Ovary (tissue), 7 donors: ENCODE measurements at regions not wholly inside any gene's neighbourhood (a gene's known extent, or its start where the extent isn't known, plus 50 kb on each side); places are given as distances from the start of the nearest gene placed in this dataset.

Experiments
- DNase-seq, 5 donors: peaks; one replicate each; pipeline ENCODE4 v3.0.0-alpha.2; 2019 to 2020
- H3K27ac ChIP-seq, 2 donors: fragments of 200-600 bp; one replicate each; pipeline versions ENCODE4 v1.5.1 to v1.8.0; 2019 to 2022
- H3K27me3 ChIP-seq: fragments of 200-600 bp; one replicate; pipeline ENCODE4 v1.8.0; 2022
- H3K36me3 ChIP-seq: fragments of 200-600 bp; sonication (generic); one replicate; pipeline ENCODE4 v1.5.1; 2019
- H3K4me1 ChIP-seq: one replicate; pipeline ENCODE4 v1.8.1; 2013; ENCODE audit warnings: mild to moderate bottlenecking, moderate library complexity; ENCODE audit not compliant: insufficient read depth
- H3K4me3 ChIP-seq: fragments of 200-600 bp; sonication (generic); one replicate; pipeline ENCODE4 v1.5.1; 2017
- H3K9me3 ChIP-seq, 2 donors: fragments of 200-600 bp in 1 of 2; sonication (generic) in 1 of 2; one replicate each; pipeline versions ENCODE4 v1.5.1 to v1.8.1; 2013 to 2019; ENCODE audit warnings: mild to moderate bottlenecking in 1 of 2, moderate library complexity in 1 of 2
- EP300 ChIP-seq: sonication (generic); formaldehyde crosslinking; IDR thresholded peaks from one replicate; pipeline ENCODE4 v1.6.1; 2017; ENCODE audit warnings: antibody characterized with exemption
- POLR2A ChIP-seq: fragments of 450-650 bp; IDR thresholded peaks from one replicate; pipeline ENCODE4 v1.6.1; 2017; ENCODE audit warnings: antibody characterized with exemption, mild to moderate bottlenecking, moderate library complexity
- WGBS, 3 donors: extraction: QIAGEN DNeasy Blood & Tissue Kit in 1 of 3; methylation state at CpG; one replicate each; pipeline versions ENCODE4 v1.1.5 to v1.1.7; 2013 to 2017; 5-methylcytosine and 5-hydroxymethylcytosine counted together
- intact Hi-C, 4 donors: fragments of 100-400 bp; cut with DNase I; formaldehyde crosslinking; loops; one replicate each; pipeline versions ENCODE4 v1.11.0 to v1.15.1; 2022 to 2023
- TF ChIP-seq, protein P1 (sequence below), 3 donors: fragments of 450-650 bp in 2 of 3; fragments of 200-600 bp in 1 of 3; IDR thresholded peaks; one replicate each; pipeline versions ENCODE4 v1.5.1 to v1.8.0; 2016 to 2022; ENCODE audit warnings: antibody characterized with exemption in 3 of 3, mild to moderate bottlenecking in 1 of 3
- donor health status: DM: no; HTN: no; CAD: no; lungs with moderate emphysema.
- donor health status: DM: no; HTN: no; CAD: no.
- donor health status: Bipolar disorder and iron deficiency.
- donor health status: DM: no; HTN: no; CAD: no.
- donor health status: DM: yes; HTN: yes; CAD: no.

DNA sequence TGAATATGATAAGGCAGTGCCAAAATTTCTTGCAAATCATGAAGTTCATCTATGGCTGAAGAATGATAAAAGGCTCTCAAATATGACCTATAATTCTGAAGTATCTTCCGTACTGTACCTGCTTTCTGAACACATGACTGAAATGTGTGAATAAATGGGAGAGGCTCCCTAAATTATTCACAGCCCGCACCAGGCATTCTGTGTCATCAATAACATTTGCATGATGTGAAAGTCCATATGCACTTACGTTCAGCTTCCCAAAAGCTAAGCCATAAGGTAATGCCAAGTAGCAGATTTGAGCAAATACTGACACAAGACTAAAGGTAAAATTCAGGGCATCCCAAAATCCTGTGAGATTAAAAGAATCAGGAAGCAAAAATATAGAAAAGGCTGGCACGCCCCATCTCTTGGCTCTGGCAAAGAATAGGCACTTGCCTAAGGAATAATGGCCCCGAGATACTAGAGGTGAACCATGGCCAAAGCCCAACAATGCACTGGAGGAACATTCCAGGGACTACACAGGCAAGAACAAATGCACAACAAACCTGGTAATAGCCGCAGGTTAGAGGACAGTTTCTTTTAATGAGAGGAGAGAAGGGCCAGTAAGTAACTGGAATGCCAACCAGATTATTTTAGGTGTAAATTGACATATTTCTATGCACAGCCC is 280.5 kb downstream of the IPMK start:
- TF ChIP-seq, protein P1, sequence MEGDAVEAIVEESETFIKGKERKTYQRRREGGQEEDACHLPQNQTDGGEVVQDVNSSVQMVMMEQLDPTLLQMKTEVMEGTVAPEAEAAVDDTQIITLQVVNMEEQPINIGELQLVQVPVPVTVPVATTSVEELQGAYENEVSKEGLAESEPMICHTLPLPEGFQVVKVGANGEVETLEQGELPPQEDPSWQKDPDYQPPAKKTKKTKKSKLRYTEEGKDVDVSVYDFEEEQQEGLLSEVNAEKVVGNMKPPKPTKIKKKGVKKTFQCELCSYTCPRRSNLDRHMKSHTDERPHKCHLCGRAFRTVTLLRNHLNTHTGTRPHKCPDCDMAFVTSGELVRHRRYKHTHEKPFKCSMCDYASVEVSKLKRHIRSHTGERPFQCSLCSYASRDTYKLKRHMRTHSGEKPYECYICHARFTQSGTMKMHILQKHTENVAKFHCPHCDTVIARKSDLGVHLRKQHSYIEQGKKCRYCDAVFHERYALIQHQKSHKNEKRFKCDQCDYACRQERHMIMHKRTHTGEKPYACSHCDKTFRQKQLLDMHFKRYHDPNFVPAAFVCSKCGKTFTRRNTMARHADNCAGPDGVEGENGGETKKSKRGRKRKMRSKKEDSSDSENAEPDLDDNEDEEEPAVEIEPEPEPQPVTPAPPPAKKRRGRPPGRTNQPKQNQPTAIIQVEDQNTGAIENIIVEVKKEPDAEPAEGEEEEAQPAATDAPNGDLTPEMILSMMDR (IDR thresholded peaks at IDR 0.05) = no peak
- TF ChIP-seq EP300 = no peak
- TF ChIP-seq POLR2A = no peak
- Histone ChIP-seq H3K36me3 (no peaks in the 10 kb centered on the region), H3K27me3 (no peaks in the 10 kb centered on the region), H3K9me3 (no peaks in the 10 kb centered on the region), H3K4me1 (no peaks in the 10 kb centered on the region), H3K27ac (no peak overlapping the region), H3K4me3 (no peak overlapping the region)
- 77 to 83% (median 81%) methylated on average over 6 of the region's 6 CpGs for WGBS, 3 donors
- no peak for DNase-seq
- intact Hi-C loops = no loop called here

DNA sequence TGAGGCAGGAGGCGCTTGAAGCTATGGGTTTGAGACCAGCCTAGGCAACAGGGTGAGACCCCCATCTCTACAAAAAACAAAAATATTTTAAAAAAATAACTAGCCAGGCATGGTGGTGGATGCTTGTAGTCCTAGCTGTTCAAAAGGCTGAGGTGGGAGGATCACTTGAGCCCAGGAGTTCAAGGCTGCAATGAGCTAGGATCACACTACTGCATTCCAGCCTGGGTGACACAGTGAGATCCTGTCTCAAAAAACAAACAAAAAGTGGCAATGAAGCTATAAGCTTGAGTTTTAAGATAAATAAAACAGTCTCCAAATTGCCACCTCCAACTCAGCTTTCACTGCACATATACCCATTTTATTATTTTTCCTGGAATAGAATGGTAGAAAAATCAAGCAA is 281.3 kb downstream of the IPMK start:
- Histone ChIP-seq H3K4me3 (no peak overlapping the region), H3K27ac (no peak overlapping the region), H3K9me3 (no peaks in the 10 kb centered on the region), H3K4me1 (no peaks in the 10 kb centered on the region), H3K36me3 (no peaks in the 10 kb centered on the region), H3K27me3 (no peaks in the 10 kb centered on the region)
- intact Hi-C loops = no loop called here
- WGBS, 3 donors = 96 to 98% (median 97%) methylated on average over 1 of the region's 1 CpG
- TF ChIP-seq POLR2A (no peak), EP300 (no peak)
- TF ChIP-seq, protein P1 (IDR thresholded peaks at IDR 0.05) = no peak
- no peak for DNase-seq

DNA sequence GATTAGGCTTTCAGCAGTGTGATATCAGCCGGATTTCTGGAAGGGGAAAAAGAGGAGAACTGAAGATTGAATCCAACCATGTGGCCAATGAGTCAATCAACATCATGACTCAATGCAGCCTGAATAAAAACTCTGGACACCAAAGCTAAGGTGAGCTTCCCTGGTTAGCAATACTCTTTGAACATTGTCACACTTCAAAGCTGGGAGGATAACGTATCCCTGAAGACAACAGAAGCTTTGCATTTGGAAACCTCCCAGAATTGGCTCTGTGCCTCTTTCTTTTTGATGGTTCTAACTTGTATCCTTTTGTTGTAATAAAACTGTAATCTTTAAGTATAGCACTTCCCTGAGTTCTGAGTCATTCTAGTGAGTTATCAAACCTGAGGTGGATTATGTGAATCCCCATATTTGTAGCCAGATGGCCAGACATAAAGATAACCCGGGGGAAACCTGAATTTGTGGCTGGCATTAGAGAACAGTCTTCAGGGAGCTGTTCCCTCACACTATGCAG is 284.4 kb downstream of the IPMK start:
- no peak overlapping the region for H3K4me3 ChIP-seq
- H3K36me3 ChIP-seq = no peaks in the 10 kb centered on the region
- H3K9me3 ChIP-seq = no peaks in the 10 kb centered on the region
- DNase-seq = no peak
- TF ChIP-seq EP300 (no peak), POLR2A (no peak)
- TF ChIP-seq, protein P1 (IDR thresholded peaks at IDR 0.05) = no peak
- intact Hi-C loops = no loop called here
- no peaks in the 10 kb centered on the region for H3K27me3 ChIP-seq
- H3K4me1 ChIP-seq = no peaks in the 10 kb centered on the region
- H3K27ac ChIP-seq = no peak overlapping the region
- 10 to 29% (median 19%) methylated on average over 3 of the region's 3 CpGs for WGBS, 3 donors

DNA sequence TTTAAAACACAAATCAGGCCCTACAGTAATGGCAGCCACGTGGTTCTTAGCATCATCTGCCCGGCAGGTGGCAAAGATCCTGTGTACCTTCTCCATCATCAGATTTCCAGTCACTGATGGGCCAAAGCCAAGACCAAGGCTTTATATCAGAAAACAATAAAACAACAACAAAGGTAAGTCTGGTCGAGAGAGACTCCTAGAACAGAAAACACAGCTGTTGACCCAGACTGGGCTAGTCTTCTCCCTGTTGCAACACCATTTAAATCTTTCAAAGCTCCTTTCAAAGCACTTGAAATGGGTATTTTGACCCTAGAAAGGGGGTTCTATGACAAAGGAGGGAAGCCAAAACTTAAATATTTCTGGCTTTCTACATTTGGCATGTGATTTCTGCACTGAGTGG is 285.6 kb downstream of the IPMK start:
- Histone ChIP-seq H3K4me3 (no peak overlapping the region), H3K27ac (no peak overlapping the region), H3K9me3 (no peaks in the 10 kb centered on the region), H3K36me3 (no peaks in the 10 kb centered on the region), H3K27me3 (no peaks in the 10 kb centered on the region), H3K4me1 (no peaks in the 10 kb centered on the region)
- TF ChIP-seq, protein P1 (IDR thresholded peaks at IDR 0.05) = no peak
- no peak for TF ChIP-seq EP300
- TF ChIP-seq POLR2A = no peak
- DNase-seq = no peak
- intact Hi-C loops = no loop called here
- 41 to 68% (median 47%) methylated on average over 3 of the region's 3 CpGs for WGBS, 3 donors
